ENCODE measurements at regions not wholly inside any gene's neighbourhood (a gene's known extent, or its start where the extent isn't known, plus 50 kb on each side); places are given as distances from the start of the nearest gene placed in this dataset.
A peak's percentile ranks its signal among the peaks of the same experiment; 100 is the strongest.

DNA sequence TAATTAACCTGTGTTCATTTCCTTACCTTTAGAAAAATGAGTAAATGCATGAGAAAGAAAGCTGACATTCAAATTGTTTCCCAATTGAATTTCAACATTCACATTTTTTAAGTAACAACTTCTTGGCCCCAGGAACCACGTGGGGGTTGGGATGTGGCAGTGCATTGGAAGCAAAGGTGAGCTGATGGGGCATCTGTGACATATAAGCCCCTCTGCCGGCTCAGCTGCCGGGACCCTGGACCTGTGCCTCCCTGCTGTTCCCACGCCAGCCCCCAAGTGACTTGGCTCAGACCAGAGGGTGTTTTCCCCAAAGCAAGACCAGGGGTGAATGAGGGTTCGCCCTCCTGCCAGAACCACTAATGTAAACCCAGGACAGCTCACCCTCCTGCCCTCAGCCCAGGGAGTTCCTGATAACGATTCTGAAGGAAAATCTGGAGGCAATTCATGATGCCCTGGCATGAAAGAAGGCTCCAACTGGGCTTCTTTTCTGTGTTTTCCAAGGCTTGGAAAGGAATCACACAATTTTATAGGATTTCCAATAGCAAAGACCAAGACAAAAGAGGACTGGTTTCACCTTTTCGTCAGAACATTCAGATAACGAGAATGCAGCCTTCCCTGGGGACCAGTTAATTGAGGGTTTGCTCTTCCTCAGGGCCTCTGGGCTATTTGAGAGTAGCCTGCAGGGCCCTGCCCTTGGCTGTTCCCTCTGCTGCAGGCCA is 193.2 kb upstream of the TWIST2 start:
- no peak for DNase-seq

DNA sequence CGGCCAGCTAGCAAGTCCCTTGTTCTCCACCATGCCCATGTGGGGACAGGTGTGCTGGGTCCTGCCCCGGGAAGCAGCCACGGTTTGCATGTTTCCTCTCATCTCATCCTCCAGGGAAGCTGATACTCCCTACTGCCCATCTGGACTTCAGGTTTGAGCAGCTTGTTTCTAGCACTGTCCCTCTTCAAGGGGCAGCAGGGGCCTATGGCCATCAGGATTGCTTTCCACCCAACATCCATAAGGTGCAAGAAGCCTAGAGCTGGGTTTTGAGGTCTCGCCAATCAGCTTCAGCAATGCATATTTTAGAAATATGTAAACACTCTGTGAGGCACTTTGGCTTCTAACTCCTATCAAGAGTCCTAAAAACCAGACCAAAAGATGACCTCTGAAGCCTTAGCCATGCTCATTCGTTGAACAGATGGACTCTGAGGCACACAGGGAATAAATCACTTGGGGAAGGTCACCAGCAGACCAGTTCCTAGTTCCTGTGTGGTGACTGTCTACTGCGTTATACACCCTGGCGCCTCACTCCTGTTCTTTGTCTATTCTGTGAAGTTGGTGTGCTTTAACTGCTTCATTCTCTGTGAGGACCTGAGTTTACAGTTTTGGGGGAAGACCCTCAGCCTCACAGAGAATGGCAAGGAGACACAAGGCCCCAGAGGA is 192.6 kb upstream of the TWIST2 start:
- DNase-seq: no peak

- DNase-seq: no peak
Observed at GRCh38 chr2:238655974-238656722, 191.7 kb upstream of the TWIST2 start.

GRCh38 chr2:238657132-238658053 is 190.5 kb upstream of the TWIST2 start:
- DNase-seq: no peak

DNA sequence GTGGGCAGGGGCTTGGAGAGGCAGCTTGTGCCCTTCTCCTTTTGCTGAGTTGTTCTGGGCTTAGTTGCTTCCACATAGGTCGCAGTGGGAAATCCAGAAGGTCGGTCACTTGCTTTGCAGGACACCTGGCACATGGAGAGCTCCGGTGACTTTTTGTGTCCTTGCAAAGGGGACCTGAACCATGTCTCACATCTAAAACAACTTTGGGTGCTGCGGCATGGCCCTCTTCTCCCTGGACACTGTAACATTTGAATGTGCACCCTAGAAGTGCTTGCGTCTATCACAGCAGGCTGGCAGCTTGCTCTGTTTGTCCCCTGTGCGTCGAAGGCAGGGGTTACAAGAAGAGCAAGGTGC is 189.9 kb upstream of the TWIST2 start:
- DNase-seq: no peak

- DNase-seq: no peak
Observed at GRCh38 chr2:238658820-238659219, 189.1 kb upstream of the TWIST2 start.

- DNase-seq: no peak
Observed at GRCh38 chr2:238659231-238659630, 188.7 kb upstream of the TWIST2 start.

- no peak for DNase-seq
Observed at GRCh38 chr2:238663586-238663985, 184.3 kb upstream of the TWIST2 start.

DNA sequence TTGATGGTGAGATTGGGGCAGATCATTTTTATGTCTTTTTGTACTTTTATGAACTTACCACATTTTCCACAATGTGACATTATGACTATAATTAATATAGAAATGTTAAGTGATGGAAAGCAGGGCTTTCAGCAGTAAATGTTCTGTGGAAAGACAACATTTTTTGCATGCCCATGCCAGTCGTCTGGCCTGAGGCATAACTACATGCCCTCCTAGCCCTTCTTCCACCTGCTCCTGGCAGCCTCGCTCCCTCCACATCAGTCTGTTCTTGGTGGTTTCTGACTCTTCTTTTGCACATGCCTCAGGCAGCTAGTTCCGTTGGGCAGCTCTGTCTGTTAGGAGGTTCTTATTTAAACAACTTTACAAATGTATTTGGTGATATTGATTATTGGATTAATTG is 182.0 kb upstream of the TWIST2 start:
- DNase-seq: no peak

DNA sequence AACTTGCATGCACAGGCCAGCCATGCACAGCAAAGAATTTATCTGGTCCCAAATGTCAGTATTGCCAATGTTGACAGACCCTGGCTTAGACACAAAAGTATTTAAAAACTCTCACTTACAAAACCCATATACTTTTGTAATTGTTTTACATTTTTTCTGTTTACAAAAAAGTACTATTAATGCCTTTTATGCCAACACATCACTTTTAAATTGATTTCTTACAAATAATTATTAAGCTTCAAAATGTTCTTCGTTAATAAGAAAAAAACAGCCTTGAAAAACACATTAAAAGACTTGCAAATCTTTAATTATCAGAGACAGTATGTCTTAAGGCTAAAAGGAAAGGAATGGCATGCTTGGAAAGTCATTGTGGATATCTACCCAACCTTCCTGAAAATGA is 181.3 kb upstream of the TWIST2 start:
- no peak for DNase-seq

DNA sequence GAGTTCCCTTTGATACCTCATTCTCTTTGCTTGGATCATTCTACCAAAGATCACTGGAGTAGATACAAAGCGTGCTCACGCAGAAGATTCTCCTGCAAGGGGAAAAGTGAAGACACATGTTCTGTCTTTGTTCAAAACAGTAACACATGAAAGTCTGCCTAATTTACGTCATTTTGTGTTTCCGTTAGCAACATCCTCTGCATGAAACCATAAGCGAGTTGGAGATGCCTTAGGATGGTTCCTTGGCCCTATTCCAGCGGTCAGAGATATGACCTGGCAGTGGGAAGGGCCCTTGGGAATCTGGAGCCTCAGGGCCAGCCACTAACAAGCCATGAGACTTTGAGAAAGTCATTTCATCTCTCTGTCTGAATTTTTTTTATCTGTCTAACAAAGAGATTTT is 180.9 kb upstream of the TWIST2 start:
- no peak for DNase-seq

DNA sequence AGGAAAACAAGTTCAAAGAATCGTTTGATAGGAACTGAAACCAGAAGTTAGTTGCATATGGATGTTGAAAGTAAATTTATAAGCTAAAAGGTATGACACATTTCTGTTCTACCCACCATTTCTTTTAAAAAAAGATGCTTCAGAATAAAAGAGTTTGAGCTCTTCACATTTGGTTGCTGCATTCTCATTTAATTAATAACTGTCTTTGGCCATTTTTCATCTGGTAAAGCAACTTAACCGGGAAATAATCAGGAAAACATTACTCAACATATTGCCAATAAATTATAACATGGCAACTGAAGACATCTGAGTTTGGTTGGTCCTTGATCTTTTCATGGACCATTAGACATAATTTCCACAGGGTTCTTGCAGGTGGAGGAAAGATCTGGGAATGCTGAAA is 180.2 kb upstream of the TWIST2 start:
- no peak for DNase-seq

GRCh38 chr2:238668426-238668825 is 179.5 kb upstream of the TWIST2 start:
- DNase-seq: no peak

DNA sequence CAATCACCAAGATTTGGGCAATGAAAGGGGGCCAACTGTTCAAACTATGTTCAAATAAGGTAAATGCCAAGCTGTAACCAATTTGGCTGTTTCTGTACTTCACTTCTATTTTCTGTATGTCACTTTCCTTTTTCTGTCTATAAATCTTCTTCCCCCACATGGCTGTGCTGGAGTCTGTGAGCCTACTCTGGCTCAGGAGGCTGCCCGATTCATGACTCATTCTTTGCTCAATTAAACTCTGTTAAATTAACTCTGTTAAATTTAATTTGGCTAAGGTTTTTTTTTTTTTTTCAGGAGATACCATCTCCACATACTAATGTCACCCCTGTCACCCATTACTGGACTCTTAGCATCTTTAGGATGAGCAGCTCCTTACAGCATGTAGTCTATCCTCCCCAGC is 178.8 kb upstream of the TWIST2 start:
- no peak for DNase-seq

- DNase-seq: no peak
Observed at GRCh38 chr2:238669581-238670080, 178.3 kb upstream of the TWIST2 start.

DNA sequence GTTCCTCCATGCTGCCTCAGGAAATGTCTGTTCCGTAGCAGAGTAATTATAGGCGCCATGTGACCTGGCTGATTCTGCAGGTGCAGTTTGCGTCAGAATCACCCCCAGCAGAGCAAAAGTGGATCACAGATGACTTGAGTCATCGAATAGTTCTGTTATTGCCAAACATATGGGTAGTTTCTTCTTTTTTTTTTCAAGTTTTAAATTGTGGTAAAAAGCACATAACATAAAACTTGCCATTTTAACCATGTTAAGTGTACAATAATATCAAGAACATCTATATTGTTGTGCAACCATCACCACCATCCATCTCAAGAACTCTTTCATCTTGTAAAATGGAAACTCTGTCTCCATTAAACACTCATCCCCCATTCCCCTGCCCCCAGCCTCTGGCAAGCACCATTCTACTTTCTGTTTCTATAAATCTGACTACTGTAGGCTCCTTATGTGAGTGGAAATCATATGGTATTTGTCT is 177.7 kb upstream of the TWIST2 start:
- no peak for DNase-seq

GRCh38 chr2:238682536-238682935 is 165.3 kb upstream of the TWIST2 start:
- no peak for DNase-seq

GRCh38 chr2:238684362-238685326 is 163.2 kb upstream of the TWIST2 start:
- peak; percentile 19 for DNase-seq

GRCh38 chr2:238685327-238685709 is 162.6 kb upstream of the TWIST2 start:
- DNase-seq: no peak

GRCh38 chr2:238685713-238686112 is 162.2 kb upstream of the TWIST2 start:
- no peak for DNase-seq

DNA sequence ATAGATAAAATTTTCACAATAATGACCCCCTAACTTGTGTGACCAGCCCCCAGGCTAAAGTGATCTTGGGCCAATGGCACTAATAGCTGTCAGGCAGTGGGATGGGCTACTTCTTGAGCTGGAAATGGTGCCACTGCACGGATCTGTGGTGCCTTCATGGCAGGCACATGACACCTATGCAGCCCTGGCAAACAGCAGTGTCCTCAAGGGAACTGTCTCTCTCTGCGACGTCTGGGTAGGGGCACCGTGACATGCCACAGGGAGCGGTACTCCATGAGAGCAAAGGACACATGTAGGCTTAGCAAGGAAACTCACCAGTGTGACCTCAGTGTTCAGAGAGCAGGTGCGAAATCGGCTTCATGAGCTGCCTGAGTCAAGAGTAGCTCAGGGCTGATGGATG is 161.7 kb upstream of the TWIST2 start:
- no peak for DNase-seq
